Ascending aorta (tissue), 2 donors: ENCODE measurements at regions not wholly inside any gene's neighbourhood (a gene's known extent, or its start where the extent isn't known, plus 50 kb on each side); places are given as distances from the start of the nearest gene placed in this dataset.

ENCODE experiments used
- DNase-seq, 2 donors: peaks; one replicate each; pipeline ENCODE4 v3.0.0-alpha.2; 2019; ENCODE audit warnings: low spot score in 2 of 2
- H3K27ac ChIP-seq, 2 donors: fragments of 200-600 bp; sonication (generic); one replicate each; pipeline ENCODE4 v1.5.1; 2016 to 2017; ENCODE audit warnings: mild to moderate bottlenecking in 1 of 2
- H3K27me3 ChIP-seq: fragments of 200-600 bp; sonication (generic); one replicate; pipeline ENCODE4 v1.5.1; 2017
- H3K36me3 ChIP-seq, 2 donors: fragments of 200-600 bp; sonication (generic); one replicate each; pipeline ENCODE4 v1.5.1; 2016
- H3K4me1 ChIP-seq, 2 donors: fragments of 200-600 bp; sonication (generic); one replicate each; pipeline ENCODE4 v1.5.1; 2016 to 2017; ENCODE audit warnings: mild to moderate bottlenecking in 1 of 2
- H3K4me3 ChIP-seq, 2 donors: fragments of 200-600 bp; sonication (generic); one replicate each; pipeline ENCODE4 v1.5.1; 2016 to 2017; ENCODE audit warnings: mild to moderate bottlenecking in 1 of 2
- H3K9me3 ChIP-seq, 2 donors: fragments of 200-600 bp; sonication (generic); one replicate each; pipeline ENCODE4 v1.5.1; 2016
- intact Hi-C: fragments of 100-400 bp; cut with DNase I; formaldehyde crosslinking; loops from one replicate; pipeline ENCODE4 v1.15.1; 2023
- TF ChIP-seq, protein P1 (sequence below), 3 experiments: fragments of 200-600 bp in 2 of 3; fragments of 450-650 bp in 1 of 3; sonication (generic) in 2 of 3; IDR thresholded peaks; one replicate each; pipeline ENCODE4 v1.5.1; 2016 to 2019; ENCODE audit warnings: antibody characterized with exemption in 3 of 3, mild to moderate bottlenecking in 1 of 3, moderate library complexity in 1 of 3

DNA sequence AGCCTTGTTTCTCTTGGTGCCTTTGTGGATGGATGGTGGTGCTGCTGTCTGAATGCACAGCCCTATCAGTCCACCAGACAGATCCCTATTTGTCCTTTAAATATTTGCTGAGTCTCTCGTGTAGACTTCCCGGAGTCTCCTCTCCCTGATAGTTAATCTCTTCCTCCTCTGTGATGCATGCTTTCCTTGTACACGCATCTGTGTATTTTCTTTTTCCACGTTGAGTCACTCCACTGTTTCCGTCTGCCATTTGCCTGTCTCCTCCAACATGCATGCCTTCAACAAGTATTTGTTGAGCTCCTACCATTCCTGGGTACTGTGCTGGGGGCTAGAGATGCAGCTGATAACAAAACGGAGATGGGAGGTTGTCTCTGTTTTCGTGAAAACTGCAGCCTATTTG lies 282.6 kb downstream of the HAPSTR1 start:
- TF ChIP-seq, protein P1, sequence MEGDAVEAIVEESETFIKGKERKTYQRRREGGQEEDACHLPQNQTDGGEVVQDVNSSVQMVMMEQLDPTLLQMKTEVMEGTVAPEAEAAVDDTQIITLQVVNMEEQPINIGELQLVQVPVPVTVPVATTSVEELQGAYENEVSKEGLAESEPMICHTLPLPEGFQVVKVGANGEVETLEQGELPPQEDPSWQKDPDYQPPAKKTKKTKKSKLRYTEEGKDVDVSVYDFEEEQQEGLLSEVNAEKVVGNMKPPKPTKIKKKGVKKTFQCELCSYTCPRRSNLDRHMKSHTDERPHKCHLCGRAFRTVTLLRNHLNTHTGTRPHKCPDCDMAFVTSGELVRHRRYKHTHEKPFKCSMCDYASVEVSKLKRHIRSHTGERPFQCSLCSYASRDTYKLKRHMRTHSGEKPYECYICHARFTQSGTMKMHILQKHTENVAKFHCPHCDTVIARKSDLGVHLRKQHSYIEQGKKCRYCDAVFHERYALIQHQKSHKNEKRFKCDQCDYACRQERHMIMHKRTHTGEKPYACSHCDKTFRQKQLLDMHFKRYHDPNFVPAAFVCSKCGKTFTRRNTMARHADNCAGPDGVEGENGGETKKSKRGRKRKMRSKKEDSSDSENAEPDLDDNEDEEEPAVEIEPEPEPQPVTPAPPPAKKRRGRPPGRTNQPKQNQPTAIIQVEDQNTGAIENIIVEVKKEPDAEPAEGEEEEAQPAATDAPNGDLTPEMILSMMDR (IDR thresholded peaks at IDR 0.05), result no peak
- no peak overlapping the region for H3K4me3 ChIP-seq
- no peak for DNase-seq
- H3K4me1 ChIP-seq, result no peaks in the 10 kb centered on the region
- no peaks in the 10 kb centered on the region for H3K36me3 ChIP-seq
- H3K9me3 ChIP-seq, result peaks cover 0 to 2% of the 10 kb centered on the region in 2 donors
- intact Hi-C loops, result no loop called here
- H3K27ac ChIP-seq, result no peak overlapping the region
- H3K27me3 ChIP-seq, result no peaks in the 10 kb centered on the region

DNA sequence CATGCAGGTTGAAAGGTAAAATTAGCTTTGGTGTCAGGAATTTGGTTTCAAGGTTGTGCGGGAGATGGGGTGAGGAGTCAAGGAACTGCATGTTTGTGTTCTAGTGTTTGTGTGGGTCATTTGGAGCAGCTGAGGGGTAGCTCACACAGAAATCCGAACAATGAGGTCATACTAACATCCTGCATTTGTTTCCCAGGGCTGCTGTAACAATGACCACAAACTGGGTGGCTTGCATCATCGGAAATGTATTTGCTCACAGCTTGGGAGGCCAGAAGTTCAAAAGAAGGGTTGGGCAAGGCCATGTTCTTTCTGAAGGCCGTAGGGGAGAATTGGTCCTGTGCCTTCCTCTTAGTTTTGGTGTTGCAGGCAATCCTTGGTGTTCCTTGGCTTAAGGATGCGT lies 287.4 kb downstream of the HAPSTR1 start:
- intact Hi-C loops, result no loop called here

DNA sequence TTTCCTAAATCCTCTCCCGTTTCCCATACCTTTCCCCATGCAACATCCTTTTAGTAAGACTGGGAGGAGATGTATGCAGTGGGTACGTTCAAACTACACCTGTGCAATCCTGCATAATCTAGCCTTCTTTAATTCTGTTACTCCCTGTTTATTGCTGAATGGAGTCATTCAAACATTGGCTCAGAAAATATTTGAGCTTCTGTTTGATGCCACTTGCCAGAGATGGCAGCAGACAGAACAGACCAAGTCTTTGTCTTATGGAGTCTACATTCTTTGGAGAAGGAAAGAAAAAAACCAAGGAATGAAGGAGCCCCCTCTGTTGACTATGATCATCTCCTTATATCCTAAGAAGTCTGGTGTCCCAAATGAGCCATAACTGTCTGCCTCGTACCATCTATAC lies 288.8 kb downstream of the HAPSTR1 start:
- H3K4me3 ChIP-seq, result no peak overlapping the region
- no peaks in the 10 kb centered on the region for H3K27me3 ChIP-seq
- H3K9me3 ChIP-seq, result no peaks in the 10 kb centered on the region
- TF ChIP-seq, protein P1 (IDR thresholded peaks at IDR 0.05), result no peak
- H3K27ac ChIP-seq, result no peak overlapping the region
- no peaks in the 10 kb centered on the region for H3K36me3 ChIP-seq
- no peak for DNase-seq
- H3K4me1 ChIP-seq, result no peaks in the 10 kb centered on the region
- intact Hi-C loops, result no loop called here

More for the DNA sequence above, 287.4 kb downstream of the HAPSTR1 start:
- no peaks in the 10 kb centered on the region for H3K36me3 ChIP-seq
- no peaks in the 10 kb centered on the region for H3K9me3 ChIP-seq
- no peak overlapping the region for H3K27ac ChIP-seq
- TF ChIP-seq, protein P1 (IDR thresholded peaks at IDR 0.05), result no peak
- H3K4me3 ChIP-seq, result no peak overlapping the region
- DNase-seq, result no peak
- no peaks in the 10 kb centered on the region for H3K4me1 ChIP-seq
- H3K27me3 ChIP-seq, result no peaks in the 10 kb centered on the region

DNA sequence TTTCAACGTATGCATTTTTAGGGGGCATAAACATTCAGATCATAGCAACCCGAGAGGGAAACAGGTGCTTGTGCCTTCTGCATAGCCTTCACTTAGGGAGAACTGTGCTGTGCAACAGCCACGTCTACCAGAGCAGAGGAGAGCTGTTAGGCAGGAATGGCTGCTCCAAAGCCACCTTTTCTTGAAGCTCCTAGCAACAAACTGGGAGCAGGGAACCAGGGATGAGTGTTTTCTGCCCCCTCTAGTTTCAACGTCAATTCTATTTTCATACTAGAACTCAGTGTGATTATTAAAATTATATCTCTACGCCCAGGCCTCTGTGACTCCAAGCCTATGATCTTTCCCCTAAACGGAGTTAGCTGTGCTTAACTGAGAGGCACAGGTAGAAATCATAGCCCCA lies 290.0 kb downstream of the HAPSTR1 start:
- intact Hi-C loops, result no loop called here
- Histone ChIP-seq H3K4me1 (no peaks in the 10 kb centered on the region), H3K4me3 (no peak overlapping the region), H3K36me3 (no peaks in the 10 kb centered on the region), H3K9me3 (no peaks in the 10 kb centered on the region), H3K27me3 (no peaks in the 10 kb centered on the region), H3K27ac (no peak overlapping the region)
- TF ChIP-seq, protein P1 (IDR thresholded peaks at IDR 0.05), result no peak
- no peak for DNase-seq

DNA sequence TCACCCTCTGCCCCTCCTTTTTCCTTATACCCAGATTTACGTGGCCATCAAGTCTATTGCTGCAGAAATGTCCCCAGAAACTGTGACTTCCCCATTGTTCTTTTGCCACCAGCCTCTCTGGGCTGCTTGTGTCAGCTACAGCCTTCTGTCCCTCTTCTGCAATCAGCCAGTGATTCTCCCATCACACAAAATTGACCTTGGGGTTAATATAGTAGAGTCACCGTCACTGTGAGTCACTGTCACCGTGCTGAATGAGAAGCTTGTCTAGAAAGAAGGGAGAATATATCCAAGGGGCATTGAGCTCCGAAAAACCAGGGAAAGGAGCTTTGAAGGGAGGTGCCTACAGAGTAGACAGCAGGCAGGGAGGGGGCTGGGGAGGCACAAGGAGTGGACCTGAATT lies 290.5 kb downstream of the HAPSTR1 start:
- Histone ChIP-seq H3K36me3 (no peaks in the 10 kb centered on the region), H3K9me3 (no peaks in the 10 kb centered on the region), H3K4me1 (no peaks in the 10 kb centered on the region), H3K27me3 (no peaks in the 10 kb centered on the region), H3K27ac (no peak overlapping the region), H3K4me3 (no peak overlapping the region)
- TF ChIP-seq, protein P1 (IDR thresholded peaks at IDR 0.05), result no peak
- DNase-seq, result no peak
- intact Hi-C loops, result no loop called here

- intact Hi-C loops, result no loop called here
- Histone ChIP-seq H3K4me1 (no peaks in the 10 kb centered on the region), H3K36me3 (no peaks in the 10 kb centered on the region), H3K27ac (no peak overlapping the region), H3K4me3 (no peak overlapping the region), H3K27me3 (no peaks in the 10 kb centered on the region), H3K9me3 (peaks cover 0 to 4% of the 10 kb centered on the region in 2 donors)
- TF ChIP-seq, protein P1 (IDR thresholded peaks at IDR 0.05), result no peak
- DNase-seq, result no peak
Observed at GRCh38 chr16:9383281-9383680, 291.8 kb downstream of the HAPSTR1 start.
